Endodermal cell (in vitro differentiated cells): ENCODE measurements at regions not wholly inside any gene's neighbourhood (a gene's known extent, or its start where the extent isn't known, plus 50 kb on each side); places are given as distances from the start of the nearest gene placed in this dataset.

Source experiments
- DNase-seq: peaks from one replicate; pipeline ENCODE4 v3.0.0-alpha.2; 2017
- H3K27ac ChIP-seq: 2 replicates; pipeline ENCODE4 v1.5.1; 2013; ENCODE audit warnings: mild to moderate bottlenecking, low read depth, low read length, moderate library complexity
- H3K27me3 ChIP-seq: 2 replicates; pipeline ENCODE4 v1.6.1; 2013; ENCODE audit warnings: mild to moderate bottlenecking, low read length, moderate library complexity; ENCODE audit not compliant: insufficient read depth, control insufficient read depth, poor library complexity, severe bottlenecking
- H3K36me3 ChIP-seq: 2 replicates; pipeline ENCODE4 v1.7.0; 2013; ENCODE audit warnings: mild to moderate bottlenecking, low read length, moderate library complexity; ENCODE audit not compliant: control insufficient read depth, insufficient read depth
- H3K4me1 ChIP-seq: one replicate; pipeline ENCODE4 v1.7.0; 2013; ENCODE audit warnings: low read length; ENCODE audit not compliant: control insufficient read depth, insufficient read depth
- H3K4me3 ChIP-seq: 2 replicates; pipeline ENCODE4 v1.5.1; 2013; ENCODE audit warnings: mild to moderate bottlenecking, low read length, moderate library complexity
- H3K9ac ChIP-seq: 2 replicates; pipeline ENCODE4 v1.6.1; 2013; ENCODE audit warnings: mild to moderate bottlenecking, low read length, moderate library complexity; ENCODE audit not compliant: poor library complexity, severe bottlenecking; ENCODE audit errors: extremely low read depth
- H3K9me3 ChIP-seq: 2 replicates; pipeline ENCODE4 v1.6.1; 2013; ENCODE audit warnings: mild to moderate bottlenecking, low read length, moderate library complexity; ENCODE audit not compliant: control insufficient read depth
- H3K27ac Mint-ChIP-seq: 2 replicates; pipeline ENCODE4 v1.8.0; 2020; ENCODE audit warnings: mixed read lengths
- H3K27me3 Mint-ChIP-seq: 2 replicates; pipeline ENCODE4 v1.8.0; 2021; ENCODE audit warnings: mild to moderate bottlenecking, mixed read lengths; ENCODE audit not compliant: insufficient read depth
- H3K36me3 Mint-ChIP-seq: 2 replicates; pipeline ENCODE4 v1.8.0; 2020; ENCODE audit warnings: low read depth, mixed read lengths
- H3K4me1 Mint-ChIP-seq: 2 replicates; pipeline ENCODE4 v1.8.0; 2020; ENCODE audit warnings: mixed read lengths
- H3K4me3 Mint-ChIP-seq: 2 replicates; pipeline ENCODE4 v1.8.0; 2020; ENCODE audit warnings: mild to moderate bottlenecking, moderate library complexity, mixed read lengths
- H3K9me3 Mint-ChIP-seq: 2 replicates; pipeline ENCODE4 v1.8.0; 2020; ENCODE audit warnings: mild to moderate bottlenecking, mixed read lengths
- CTCF ChIP-seq: fragments of 200-600 bp; sonication (generic); conservative IDR thresholded peaks from 2 replicates; pipeline ENCODE4 v1.5.0; 2021; ENCODE audit warnings: antibody characterized with exemption, mild to moderate bottlenecking
- whole genome bisulfite sequencing, 2 experiments: methylation state at CpG; one replicate each; pipeline versions ENCODE4 v1.1.5 to v1.1.7; 2013; ENCODE audit warnings: missing lambda C conversion rate in 2 of 2, mixed read lengths in 1 of 2; ENCODE audit not compliant: insufficient coverage in 1 of 2, insufficient read length in 1 of 2; 5-methylcytosine and 5-hydroxymethylcytosine counted together

- no peak overlapping the region for H3K27ac Mint-ChIP-seq
- Histone ChIP-seq H3K4me3 (no peak overlapping the region), H3K9ac (no peak overlapping the region), H3K27me3 (no peaks in the 10 kb centered on the region), H3K36me3 (no peaks in the 10 kb centered on the region), H3K9me3 (peaks cover 13% of the 10 kb centered on the region), H3K4me1 (no peaks in the 10 kb centered on the region), H3K27ac (no peak overlapping the region)
- TF ChIP-seq CTCF = no peak
- peaks cover 8% of the 10 kb centered on the region for H3K9me3 Mint-ChIP-seq
- H3K4me3 Mint-ChIP-seq = no peak overlapping the region
- WGBS, 2 experiments = 71 to 86% methylated on average over 2 to 7 of the region's 7 CpGs
- DNase-seq = no peak
- H3K36me3 Mint-ChIP-seq = no peaks in the 10 kb centered on the region
- no peaks in the 10 kb centered on the region for H3K4me1 Mint-ChIP-seq
- no peaks in the 10 kb centered on the region for H3K27me3 Mint-ChIP-seq
These were observed 459.0 kb downstream of the SH2D4B start for GRCh38 chr10:80996615-80997193.

GRCh38 chr10:81000781-81001180, 463.1 kb downstream of the SH2D4B start:
- no peak for DNase-seq
- Mint-ChIP-seq H3K27ac (no peak overlapping the region), H3K27me3 (no peaks in the 10 kb centered on the region), H3K36me3 (no peaks in the 10 kb centered on the region), H3K4me3 (no peak overlapping the region), H3K9me3 (peaks cover 3% of the 10 kb centered on the region), H3K4me1 (no peaks in the 10 kb centered on the region)
- Histone ChIP-seq H3K9ac (no peak overlapping the region), H3K27ac (no peak overlapping the region), H3K4me1 (no peaks in the 10 kb centered on the region), H3K4me3 (no peak overlapping the region), H3K9me3 (peaks cover 3% of the 10 kb centered on the region), H3K27me3 (no peaks in the 10 kb centered on the region), H3K36me3 (no peaks in the 10 kb centered on the region)
- WGBS, 2 experiments = no CpG with 5 or more reads among the region's 1 CpG
- no peak for TF ChIP-seq CTCF

GRCh38 chr10:81002382-81002781, 464.7 kb downstream of the SH2D4B start:
- DNase-seq = no peak
- Mint-ChIP-seq H3K27ac (no peak overlapping the region), H3K36me3 (no peaks in the 10 kb centered on the region), H3K27me3 (no peaks in the 10 kb centered on the region), H3K4me3 (no peak overlapping the region), H3K4me1 (no peaks in the 10 kb centered on the region), H3K9me3 (no peaks in the 10 kb centered on the region)
- no peaks in the 10 kb centered on the region for H3K27me3 ChIP-seq
- H3K36me3 ChIP-seq = no peaks in the 10 kb centered on the region
- no peak overlapping the region for H3K9ac ChIP-seq
- H3K27ac ChIP-seq = no peak overlapping the region
- H3K9me3 ChIP-seq = no peaks in the 10 kb centered on the region
- no peak overlapping the region for H3K4me3 ChIP-seq
- no peak for TF ChIP-seq CTCF
- no peaks in the 10 kb centered on the region for H3K4me1 ChIP-seq
- WGBS, 2 experiments = 93 to 95% methylated on average over 4 of the region's 4 CpGs
